Eye (tissue), 1 donor: ENCODE measurements at regions not wholly inside any gene's neighbourhood (a gene's known extent, or its start where the extent isn't known, plus 50 kb on each side); places are given as distances from the start of the nearest gene placed in this dataset.

Experiments used
- DNase-seq: peaks from one replicate; pipeline ENCODE4 v3.0.0-alpha.2; 2015

DNA sequence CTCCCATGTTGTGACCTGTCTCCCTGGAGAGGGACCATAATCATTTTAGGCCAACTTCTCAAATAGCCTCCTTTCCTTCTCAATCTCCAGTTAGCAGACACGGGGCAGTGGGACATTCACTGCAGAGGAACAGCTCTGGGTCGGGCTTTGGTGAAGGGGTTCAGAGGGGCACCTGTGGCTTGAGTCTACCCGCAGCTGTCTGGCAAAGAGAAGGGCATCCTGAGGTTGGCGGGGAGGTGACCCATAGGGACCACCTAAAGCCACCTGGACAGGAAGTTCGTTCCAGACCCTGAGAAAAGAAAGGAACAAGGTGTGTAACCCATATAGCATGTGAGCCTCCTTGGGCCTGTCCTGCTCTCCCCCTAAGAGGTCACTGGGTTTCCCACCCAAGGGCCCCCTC is 155.0 kb downstream of the OAT start:
- no peak for DNase-seq

DNA sequence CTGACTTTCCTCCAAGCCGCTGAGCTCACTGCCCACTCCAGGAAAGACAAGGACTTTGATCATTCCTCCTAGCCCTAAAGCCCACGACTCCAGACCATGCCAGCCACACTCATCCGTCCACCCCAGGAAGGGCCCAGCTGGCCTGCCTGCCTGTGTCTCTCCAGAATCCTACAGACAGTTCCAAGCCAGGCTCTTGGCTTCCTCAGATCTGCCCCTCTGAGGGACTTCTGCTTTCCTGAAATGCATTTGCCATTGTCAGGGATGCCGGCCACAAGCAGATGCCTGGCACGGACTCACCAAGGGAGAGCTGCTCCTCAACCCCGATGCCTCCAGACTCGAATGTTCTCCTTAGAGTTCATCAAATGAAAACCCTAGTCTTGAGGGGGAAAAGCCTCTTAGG is 155.8 kb downstream of the OAT start:
- no peak for DNase-seq

DNA sequence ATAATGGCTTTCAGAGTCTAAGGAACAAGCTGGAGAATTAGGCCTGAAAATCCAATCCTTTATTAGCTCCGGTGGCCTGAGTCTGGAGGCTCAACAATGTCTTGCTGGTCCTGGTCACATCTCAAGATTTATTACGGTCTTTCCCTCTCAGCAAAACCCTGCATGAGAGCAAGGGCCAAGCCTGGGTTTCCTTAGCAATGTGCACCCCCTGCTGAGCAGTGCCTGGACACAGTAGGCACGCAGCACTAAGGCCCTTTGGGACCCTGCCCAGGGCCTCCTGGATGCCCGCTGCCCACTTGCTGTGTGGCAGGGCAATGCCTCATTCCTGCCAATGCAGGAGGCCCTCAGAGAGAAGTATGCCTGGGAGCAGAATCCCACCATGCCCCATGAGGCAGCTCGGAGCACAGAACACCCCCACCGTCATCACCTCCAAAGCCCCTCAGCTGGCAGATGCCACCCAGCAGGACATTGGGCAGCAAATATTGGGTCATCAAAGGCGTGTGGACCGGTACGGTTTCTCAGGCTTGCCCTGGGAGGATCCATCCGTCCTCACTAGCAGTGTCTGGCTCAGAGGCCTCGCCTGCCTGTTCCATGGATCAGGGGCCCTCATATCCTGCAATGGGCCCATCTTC is 156.4 kb downstream of the OAT start:
- DNase-seq = no peak

DNA sequence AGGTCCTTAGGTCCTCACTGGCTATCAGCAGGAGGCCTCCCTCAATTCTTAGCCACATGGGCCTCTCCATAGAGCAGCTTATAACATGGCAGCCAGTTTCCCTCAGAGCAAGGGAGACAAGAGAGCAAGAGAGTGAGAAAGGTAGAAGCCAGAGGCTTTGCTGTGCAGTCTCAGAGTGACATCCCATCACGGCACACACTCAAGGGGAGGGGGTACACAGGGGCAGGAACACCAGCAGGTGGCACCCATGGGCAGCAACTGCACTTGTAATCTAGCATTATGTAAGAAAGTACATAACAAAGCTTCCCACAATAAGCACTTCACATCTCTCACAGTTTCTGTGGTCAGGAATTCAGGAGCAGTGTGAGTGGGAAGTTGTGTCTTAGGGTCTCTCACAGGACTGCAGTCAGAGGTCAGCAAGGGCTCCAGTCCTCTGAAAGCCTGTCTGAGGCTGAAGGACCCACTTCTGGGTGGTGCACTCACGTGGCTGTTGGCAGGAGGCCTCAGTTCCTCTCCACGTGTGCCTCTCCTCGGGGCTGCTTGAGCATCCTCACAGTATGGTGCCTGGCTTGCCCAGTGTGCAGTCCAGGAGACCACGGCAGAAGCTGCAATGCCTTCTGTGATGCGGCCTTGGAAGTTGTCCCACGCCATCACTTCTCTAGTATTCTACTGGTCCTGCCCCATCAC is 159.4 kb downstream of the OAT start:
- no peak for DNase-seq

DNA sequence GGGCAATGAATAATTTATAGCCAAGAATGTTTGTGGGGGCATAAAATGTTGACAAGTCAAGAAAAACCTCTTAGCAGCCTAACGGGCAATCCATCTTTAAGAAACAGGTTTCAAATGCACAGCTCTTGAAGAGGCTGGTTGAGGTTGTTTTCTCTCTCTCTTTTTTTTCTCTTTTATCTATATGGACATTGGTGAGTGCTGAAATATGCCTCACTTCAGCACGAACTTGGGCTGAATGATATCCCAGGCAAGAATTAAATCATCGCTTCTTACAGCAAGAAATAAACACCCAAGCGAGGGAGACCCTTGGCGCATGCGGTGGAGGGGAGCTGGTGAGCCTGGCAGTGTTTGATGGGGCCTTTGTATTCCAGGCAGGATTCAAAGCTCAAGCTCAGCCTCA is 160.9 kb downstream of the OAT start:
- no peak for DNase-seq

DNA sequence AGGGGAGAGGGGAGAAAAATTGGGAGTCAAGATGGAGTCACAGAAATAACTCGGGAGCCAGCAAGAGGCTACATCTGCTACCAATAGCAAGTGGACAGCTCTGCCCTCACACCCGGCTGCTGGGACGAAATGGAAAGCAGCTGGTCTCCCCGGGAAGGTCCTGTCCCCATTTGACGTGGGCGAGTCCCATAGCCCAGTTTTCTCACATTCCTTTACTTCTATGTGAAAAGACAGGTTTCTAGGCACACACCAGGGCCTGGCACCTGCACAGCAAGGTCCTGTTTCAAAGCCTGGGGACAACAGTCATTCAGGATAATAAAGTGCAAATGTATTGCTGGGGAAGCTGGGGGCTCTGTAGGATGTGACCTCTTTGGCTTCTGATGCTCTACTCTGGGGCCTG is 162.6 kb downstream of the OAT start:
- no peak for DNase-seq

DNA sequence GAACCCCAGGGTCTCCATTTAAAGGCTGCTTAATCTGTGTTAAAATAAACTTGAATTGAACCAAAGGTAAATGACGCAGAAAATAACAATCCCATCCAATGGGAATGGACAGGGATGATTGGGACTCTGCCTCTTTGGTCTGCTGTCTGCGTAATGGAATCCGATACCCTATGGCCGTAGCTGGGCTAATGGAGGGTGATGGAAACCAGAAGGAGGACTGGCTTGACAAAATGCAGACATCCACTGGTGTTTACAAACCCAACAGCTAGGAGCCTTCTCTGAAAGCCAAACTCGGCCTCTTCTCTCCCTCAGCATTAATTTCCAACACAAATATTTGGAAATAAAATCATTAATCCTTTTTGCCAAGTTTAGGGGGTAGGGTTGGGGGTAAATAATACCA is 162.2 kb upstream of the CHST15 start:
- DNase-seq = no peak

DNA sequence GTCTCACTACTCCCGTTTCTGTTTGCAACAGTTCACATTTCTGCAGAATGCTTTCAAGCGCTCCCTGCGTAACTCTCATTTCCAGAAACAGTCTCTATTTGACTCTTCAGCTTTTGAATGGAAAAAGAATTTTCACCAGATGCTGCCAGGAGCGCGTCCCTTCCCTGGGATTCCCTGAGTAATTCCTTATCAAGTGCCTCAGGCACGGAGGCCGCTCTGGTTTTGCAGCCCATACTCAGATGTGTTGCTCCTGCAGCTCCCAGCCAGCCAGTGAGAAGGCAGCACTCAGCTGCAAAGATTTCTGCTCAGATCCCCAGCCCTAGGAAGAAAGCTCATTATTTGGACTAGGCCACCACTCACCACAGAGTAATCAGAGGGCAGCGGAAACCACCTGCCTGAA is 161.1 kb upstream of the CHST15 start:
- DNase-seq = no peak

DNA sequence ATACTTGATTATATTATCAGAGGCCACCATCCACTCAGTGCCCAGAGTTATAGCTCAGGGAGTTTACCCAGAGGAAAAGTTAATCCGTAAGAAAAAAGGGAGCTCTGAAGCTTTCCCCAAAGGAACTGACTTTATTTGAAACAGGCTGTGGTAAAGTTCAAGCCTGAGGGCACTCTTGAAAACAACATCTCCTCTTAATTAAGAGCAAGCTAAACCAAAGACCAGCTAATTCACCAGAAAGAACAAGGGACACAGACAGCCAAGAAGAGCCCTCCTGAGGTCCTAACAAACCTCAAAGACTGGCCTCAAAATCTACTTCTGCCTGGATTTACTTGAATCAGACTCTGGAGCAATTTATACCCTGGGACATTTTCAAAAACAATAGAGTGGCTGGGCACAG is 159.6 kb upstream of the CHST15 start:
- DNase-seq = no peak

DNA sequence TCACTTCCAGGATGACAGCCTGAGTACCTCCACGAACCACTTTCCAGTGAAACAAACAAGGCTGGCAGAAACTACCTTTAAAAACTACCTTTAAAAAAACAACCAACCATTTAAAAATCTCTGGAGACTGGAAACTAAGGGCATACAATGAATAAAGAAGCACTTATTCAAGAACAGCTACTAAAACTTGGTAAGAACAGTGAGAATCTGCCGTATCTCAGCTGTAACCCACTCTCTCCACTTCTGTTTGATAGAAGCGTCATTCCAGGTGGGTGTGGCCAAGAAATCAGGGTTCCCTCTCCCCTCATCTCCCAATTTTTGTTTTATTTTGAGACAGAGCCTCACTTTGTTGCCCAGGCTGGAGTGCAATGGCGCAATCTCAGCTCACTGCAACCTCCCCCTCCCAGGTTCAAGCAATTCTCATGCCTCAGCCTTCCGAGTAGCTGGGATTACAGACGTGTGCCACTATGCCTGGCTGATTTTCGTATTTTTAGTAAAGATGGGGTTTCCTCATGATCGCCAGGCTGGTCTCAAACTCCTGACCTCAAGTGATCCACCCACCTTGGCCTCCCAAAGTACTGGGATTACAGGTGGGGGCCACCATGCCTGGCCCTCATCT is 158.8 kb upstream of the CHST15 start:
- no peak for DNase-seq

DNA sequence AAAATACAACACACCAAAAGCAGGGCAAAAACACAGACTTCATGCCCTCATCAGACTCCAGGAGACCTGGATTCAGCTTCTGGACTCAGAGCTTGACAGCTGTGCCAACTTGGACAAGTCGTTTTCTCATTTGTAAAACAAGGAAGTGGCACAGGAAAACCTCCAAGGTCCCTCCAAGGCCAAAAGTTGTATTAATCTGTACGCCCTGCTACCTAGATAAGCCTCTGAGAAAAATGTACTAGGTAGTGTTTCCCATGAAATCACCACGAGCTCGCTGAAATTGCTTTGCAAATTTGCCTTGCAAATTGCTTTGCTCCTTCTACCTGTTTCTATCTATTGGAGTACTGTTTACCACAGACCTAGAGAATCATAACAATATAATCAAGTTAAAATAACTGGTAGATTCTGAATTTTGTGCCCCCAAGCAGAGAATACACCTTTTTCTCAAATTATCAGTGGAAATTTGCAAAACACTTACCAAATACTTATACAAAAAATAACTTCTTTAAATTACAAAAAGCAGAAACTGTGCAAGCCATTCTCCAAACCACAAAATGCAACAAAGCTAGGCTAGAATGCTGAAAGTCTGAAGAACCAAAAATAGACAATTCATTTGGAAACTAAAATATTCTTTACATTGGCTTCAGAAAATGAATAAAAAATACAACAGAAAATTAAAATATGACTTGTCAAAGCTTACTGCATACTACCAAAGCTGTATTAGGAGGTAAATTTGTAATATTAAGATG is 158.1 kb upstream of the CHST15 start:
- no peak for DNase-seq

DNA sequence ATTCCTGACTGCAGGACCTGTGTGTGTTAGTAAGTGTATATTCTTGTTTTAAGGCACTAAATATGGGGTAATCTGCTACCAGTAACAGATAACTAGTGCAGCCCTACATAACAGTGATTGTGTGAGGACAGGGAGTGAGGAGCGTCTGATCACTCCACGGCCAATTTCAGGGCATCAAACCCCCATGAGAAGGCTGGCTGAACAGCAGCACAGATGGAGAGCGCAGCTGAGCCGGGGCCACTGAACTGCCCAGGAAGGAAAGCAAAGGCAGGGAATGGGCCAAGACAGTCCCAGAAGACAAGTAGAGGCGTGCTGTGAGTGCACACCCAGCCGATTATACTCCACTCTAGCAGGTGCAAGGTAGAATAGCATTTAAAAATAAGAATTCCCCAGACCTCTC is 157.1 kb upstream of the CHST15 start:
- DNase-seq = no peak

DNA sequence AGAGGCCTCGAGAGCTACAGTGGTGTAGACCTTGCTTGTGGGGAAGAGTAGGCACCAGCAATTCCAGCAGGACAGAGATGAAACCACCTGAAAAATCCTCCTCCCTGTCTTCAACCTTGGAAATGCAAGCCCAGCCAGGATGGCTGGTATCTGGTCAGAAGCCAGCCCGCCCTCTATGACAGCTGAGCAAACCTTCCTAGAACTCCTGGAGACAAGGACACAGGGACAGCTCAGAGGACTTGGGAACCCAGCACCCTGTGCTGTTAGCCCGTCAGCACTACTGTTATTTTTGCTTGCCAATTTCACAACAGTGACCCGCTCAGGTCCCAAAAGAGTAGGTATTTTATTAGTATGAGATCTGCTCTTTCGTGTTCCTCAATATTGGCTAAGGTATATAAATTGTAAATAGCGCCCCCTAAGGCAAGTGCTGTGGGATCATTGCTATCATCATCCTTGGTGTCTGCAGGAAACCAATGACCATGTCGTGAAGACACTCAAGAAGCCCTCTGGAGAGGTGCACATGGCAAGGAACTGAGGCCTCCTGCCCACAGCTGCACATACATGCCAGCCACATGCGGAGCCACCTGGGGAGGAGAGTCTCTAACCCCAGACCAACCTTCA is 156.5 kb upstream of the CHST15 start:
- no peak for DNase-seq

DNA sequence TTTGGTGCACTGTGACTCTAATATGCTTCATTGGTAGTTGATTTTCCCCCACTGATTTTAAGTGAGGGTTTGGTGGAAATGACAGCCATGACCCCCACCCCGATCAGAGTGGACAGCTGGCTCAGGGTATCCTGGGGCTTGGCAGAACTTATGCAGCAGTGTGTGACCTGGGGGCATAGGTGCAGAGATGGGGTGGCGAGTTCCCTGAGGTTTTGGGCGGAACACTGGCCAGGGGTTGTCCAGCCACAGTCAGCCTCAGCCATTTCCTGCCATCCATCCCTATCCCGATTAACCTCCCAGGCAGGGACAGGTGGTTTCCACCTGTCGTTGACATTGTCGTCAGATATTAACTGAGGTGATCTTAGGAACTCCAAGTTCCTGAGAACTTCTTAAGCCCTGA is 155.8 kb upstream of the CHST15 start:
- DNase-seq = no peak

DNA sequence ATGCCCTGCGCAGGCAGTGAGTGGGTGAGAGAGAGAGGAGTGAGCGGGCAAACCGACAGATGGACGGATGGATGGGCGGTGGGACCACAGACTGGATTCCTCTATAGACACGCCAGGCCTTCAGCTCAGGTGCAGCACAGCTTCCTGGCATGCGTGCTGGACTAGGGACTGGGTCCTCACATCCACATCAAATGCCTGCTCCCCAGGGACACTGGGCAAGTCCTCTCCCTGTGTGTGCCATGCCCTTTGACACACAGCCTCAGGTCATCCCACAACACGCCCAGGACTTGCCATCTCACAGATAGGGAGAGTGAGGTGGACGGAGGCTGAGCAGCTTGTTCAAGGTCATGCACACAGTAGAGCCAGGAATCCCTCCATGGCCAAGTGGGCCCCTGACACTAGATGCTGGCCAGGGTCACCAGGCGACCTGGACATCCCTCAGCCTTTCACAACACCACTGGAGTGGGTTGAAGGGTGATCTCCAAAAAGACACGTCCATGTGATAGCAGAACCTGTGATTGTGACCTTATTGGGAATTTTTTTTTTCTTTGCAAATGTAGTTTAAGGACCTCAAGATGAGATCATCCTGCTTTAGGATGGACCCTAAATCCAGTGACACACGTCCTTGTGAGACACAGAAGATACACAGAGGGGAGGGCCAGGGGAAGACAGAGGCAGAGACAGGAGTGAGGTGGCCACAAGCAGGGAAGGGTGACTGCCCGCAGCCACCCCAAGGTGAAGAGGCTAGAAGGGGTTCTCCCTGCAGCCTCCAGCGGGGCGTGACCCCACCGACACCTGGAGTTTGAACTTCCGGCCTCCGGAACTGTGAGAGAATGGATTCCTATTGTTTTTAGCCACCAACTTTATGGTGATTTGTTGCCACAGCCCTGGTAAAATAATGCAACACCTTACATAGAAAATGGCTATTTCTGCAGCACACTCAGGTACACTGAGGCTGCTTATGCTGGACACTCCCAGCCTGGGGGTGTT is 155.0 kb upstream of the CHST15 start:
- DNase-seq = no peak

DNA sequence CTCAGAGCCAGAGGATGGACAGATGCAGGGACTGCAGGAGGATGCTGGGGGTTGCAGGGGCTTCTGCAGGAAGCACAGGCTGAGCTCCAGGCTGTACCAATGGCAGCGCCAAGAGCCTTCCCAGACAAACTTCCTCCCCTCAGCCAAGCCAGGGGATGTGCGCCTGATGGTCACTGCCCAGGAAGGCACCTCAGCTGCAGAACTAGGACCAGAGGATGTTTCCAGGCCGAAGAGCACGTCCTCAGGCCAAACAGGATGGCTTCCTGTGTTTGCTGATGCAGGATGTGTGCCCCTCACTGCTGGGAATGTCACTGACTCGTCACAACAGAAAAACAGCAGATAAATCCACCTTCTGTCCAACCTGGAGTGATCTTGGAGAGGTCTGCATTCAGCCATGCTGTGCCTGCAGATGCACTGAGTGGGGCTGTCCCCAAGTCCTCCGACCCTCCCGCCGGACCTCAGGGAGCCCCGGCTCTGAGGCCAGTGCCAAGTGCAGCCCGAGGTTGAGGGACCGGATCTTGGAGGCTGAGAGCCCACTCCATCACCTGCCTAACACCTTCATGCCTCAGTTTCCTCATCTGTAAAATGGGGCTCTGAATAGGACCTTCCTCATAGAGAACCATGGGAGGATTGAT is 152.5 kb upstream of the CHST15 start:
- DNase-seq = no peak

DNA sequence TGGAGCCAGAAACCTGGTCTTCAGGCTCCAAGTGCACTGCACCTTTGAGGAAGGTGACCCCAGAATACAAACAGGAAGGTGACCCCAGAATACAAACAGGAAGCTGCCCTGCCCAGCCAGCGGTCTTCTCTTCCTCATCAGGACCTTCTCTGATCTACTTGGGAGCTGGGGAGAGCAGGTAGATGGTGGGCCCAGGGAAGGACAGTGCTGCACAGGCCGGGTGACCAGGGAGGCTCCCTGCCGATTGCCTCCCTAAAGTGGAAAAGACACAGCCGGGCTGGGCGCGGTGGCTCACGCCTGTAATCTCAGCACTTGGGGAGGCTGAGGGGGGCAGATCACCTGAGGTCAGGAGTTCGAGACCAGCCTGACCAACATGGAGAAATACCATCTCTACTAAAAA is 151.8 kb upstream of the CHST15 start:
- no peak for DNase-seq

DNA sequence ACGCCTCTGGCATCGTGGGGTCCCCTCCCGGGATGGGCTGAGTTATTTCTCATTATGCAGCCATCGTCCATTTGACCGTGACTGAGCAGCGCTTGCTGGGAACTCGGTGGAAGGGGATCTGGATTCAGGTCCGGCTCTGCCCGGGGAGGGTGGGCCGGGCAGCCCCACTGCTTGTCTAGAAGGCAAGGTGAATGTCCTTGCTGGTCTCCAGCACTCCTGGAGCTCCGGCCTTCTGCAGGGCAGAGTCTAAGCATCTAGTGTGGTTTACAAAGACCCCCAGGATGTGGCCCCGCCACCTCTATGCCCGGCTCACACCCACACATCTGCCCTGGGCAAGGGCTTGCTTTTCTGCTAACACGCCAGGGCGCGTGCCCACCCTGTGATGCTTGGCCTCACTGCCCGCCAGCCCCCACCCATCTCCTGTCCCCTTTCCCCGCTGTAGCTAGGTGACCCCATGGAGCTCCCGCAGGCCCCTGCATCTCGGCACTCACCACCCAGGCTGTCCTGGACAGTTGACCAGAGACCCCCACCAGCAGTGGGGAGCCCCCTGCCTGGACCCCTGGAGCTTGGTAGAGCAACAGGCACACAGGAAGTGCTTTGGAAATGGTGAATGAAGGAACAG is 151.0 kb upstream of the CHST15 start:
- no peak for DNase-seq

DNA sequence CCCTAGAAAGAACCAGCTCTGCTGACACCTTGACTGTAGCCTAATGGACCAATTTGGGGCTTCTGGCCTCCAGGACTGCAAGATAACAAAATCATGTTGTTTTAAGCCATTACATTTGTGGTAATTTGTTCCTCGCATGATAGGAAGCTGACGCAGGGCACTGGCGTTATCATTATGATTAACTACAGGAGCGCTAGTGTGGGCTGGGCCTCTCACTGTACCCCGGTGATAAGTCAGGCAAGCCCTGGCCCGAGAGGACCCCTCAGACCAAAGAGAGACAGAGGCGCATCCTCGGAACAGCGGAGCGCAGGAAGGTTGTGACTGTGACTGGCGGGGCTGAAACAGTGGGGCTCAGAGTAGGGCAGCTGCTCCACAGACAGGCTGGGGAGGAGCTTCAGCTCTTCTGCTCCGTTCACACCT is 150.3 kb upstream of the CHST15 start:
- DNase-seq = no peak

DNA sequence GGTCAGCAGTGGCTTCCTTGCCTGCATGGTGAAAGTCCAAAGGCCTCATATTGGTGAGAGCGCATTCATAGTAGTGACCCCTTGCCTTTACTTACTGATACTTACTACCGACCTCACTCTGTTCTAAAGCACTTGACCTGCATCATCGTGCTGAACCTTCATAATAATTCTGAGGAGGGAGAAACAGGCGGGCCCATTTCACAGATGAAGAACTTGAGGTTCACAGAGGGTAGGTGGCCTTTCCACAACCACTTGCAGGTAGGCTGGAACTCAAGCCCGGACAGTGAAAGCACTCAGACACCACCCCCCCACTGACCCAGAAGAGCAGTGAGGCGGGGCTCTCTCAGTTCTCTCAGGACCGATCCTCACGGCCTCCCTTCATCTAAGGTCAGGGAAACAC is 149.4 kb upstream of the CHST15 start:
- DNase-seq = no peak

DNA sequence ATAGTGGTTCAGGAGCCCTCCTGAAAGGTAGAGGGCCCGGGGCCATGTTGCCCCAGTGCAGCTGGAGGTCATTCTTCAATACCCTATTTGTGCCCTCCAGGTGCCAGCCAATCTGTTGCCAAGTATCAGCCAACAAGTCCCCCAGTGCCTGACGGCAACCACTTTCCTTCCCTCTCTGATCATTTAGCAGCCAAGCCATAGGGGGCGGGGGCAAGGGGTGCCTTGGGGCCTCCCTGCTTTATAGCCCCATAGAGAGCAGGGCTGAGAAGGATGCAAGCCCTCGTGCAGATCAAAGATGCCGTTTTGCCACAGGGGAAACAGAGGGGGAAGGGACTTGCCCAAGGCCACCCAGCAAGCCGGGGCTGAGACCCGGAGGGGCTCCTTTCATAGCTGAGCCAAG is 149.0 kb upstream of the CHST15 start:
- DNase-seq = no peak
